ENCODE measurements at regions not wholly inside any gene's neighbourhood (a gene's known extent, or its start where the extent isn't known, plus 50 kb on each side); places are given as distances from the start of the nearest gene placed in this dataset.

DNA sequence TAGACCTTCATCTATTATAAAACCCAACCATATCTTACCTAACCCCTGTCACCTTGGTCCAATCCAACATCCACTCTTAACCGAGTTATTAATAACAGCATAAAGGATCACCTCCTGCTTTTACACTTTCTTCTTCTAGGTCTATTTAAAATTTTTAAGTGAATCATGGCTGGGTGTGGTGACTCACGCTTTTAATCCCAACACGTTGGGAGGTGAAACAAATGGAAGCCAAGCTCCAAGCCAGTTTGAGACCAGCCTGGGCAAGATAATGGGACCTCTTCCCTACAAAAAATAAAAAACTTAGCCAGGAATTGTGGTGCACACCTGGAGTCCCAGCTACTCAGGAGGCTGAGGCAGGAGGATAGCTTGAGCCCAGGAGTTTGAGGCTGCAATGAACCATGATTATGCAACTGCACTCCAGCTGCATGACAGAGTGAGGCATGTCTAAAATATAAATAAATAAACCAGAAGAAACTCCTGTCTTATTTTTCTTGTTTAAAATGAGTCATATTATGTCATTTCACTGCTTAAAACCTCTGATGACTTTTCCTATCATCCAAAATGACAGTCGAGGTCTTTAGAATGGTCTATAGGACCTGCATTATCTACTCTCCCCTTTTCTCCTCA, 188.4 kb downstream of the GASK1B start:
- Histone ChIP-seq H3K4me3 (replicated peaks; ENCODE audit: insufficient read depth, low read length) (no peak overlapping the region), H3K27ac (replicated peaks) (no peak overlapping the region), H3K27me3 (ENCODE audit: insufficient read depth, poor library complexity, severe bottlenecking) (no peaks in the 10 kb centered on the region)
- TF ChIP-seq SPI1 (IDR thresholded peaks at IDR 0.05; ENCODE audit: borderline replicate concordance, low read depth) (no peak), POLR2AphosphoS5 (IDR thresholded peaks at IDR 0.05; ENCODE audit: low read depth) (no peak)
- TF ChIP-seq, protein P1, sequence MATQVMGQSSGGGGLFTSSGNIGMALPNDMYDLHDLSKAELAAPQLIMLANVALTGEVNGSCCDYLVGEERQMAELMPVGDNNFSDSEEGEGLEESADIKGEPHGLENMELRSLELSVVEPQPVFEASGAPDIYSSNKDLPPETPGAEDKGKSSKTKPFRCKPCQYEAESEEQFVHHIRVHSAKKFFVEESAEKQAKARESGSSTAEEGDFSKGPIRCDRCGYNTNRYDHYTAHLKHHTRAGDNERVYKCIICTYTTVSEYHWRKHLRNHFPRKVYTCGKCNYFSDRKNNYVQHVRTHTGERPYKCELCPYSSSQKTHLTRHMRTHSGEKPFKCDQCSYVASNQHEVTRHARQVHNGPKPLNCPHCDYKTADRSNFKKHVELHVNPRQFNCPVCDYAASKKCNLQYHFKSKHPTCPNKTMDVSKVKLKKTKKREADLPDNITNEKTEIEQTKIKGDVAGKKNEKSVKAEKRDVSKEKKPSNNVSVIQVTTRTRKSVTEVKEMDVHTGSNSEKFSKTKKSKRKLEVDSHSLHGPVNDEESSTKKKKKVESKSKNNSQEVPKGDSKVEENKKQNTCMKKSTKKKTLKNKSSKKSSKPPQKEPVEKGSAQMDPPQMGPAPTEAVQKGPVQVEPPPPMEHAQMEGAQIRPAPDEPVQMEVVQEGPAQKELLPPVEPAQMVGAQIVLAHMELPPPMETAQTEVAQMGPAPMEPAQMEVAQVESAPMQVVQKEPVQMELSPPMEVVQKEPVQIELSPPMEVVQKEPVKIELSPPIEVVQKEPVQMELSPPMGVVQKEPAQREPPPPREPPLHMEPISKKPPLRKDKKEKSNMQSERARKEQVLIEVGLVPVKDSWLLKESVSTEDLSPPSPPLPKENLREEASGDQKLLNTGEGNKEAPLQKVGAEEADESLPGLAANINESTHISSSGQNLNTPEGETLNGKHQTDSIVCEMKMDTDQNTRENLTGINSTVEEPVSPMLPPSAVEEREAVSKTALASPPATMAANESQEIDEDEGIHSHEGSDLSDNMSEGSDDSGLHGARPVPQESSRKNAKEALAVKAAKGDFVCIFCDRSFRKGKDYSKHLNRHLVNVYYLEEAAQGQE (IDR thresholded peaks at IDR 0.05; ENCODE audit: insufficient replicate concordance, low read depth) = no peak
- TF ChIP-seq, protein P2, sequence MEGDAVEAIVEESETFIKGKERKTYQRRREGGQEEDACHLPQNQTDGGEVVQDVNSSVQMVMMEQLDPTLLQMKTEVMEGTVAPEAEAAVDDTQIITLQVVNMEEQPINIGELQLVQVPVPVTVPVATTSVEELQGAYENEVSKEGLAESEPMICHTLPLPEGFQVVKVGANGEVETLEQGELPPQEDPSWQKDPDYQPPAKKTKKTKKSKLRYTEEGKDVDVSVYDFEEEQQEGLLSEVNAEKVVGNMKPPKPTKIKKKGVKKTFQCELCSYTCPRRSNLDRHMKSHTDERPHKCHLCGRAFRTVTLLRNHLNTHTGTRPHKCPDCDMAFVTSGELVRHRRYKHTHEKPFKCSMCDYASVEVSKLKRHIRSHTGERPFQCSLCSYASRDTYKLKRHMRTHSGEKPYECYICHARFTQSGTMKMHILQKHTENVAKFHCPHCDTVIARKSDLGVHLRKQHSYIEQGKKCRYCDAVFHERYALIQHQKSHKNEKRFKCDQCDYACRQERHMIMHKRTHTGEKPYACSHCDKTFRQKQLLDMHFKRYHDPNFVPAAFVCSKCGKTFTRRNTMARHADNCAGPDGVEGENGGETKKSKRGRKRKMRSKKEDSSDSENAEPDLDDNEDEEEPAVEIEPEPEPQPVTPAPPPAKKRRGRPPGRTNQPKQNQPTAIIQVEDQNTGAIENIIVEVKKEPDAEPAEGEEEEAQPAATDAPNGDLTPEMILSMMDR (IDR thresholded peaks at IDR 0.05; ENCODE audit: insufficient read depth, low read length) = no peak
- DNase-seq (ENCODE audit: low read depth in 1 of 2, low spot score in 1 of 2) = no peak

DNA sequence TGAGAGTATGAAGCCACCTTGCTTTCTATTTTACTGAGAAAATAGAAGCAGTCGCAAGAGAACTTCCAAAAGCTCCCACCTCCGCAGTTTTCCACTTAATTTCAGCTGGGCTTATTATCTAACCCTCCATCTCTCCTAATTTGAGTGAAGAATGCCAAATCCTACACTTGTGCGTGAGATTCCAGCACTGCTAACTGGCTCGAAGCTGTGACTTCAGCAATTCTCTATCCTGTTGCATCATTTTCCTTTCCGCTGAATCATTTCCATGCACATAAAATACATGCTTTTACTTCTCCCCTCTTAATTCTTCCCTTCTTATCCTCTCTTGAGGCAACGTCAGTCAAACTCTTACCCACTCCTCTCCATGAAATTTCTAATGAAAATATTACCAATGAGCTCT, 189.5 kb downstream of the GASK1B start:
- Histone ChIP-seq H3K4me3 (replicated peaks; ENCODE audit: insufficient read depth, low read length) (no peak overlapping the region), H3K27me3 (ENCODE audit: insufficient read depth, poor library complexity, severe bottlenecking) (no peaks in the 10 kb centered on the region), H3K27ac (replicated peaks) (no peak overlapping the region)
- DNase-seq (ENCODE audit: low read depth in 1 of 2, low spot score in 1 of 2) = no peak
- TF ChIP-seq, protein P2 (IDR thresholded peaks at IDR 0.05; ENCODE audit: insufficient read depth, low read length) = no peak
- TF ChIP-seq GABPA (IDR thresholded peaks at IDR 0.05; ENCODE audit: low read depth) (no peak), SPI1 (IDR thresholded peaks at IDR 0.05; ENCODE audit: borderline replicate concordance, low read depth) (no peak), POLR2AphosphoS5 (IDR thresholded peaks at IDR 0.05; ENCODE audit: low read depth) (no peak)
- TF ChIP-seq, protein P1 (IDR thresholded peaks at IDR 0.05; ENCODE audit: insufficient replicate concordance, low read depth) = no peak

DNA sequence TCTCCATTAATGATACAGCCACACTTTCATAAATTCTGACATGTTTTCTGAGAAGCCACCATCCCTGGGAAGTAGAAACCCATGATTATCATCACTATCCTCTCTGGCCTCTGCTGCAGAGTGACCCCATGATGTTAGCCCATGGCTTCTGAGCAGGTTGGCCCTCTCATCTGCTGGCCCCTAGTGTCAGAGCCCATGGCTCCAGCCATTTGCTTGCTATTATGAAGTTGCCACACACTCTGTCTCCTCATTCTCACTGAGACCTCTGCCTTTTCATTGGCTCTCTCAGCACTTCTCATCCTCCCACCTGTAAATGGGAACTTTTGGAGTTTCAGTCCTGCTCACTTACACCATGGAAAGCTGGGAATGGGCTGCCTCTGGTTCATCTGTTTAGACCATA, 192.7 kb downstream of the GASK1B start:
- no peak for DNase-seq (ENCODE audit: low read depth in 1 of 2, low spot score in 1 of 2)
- TF ChIP-seq, protein P1 (IDR thresholded peaks at IDR 0.05; ENCODE audit: insufficient replicate concordance, low read depth) = no peak
- TF ChIP-seq SPI1 (IDR thresholded peaks at IDR 0.05; ENCODE audit: borderline replicate concordance, low read depth) (no peak), GABPA (IDR thresholded peaks at IDR 0.05; ENCODE audit: low read depth) (no peak), POLR2AphosphoS5 (IDR thresholded peaks at IDR 0.05; ENCODE audit: low read depth) (no peak)
- TF ChIP-seq, protein P2 (IDR thresholded peaks at IDR 0.05; ENCODE audit: insufficient read depth, low read length) = no peak
- no peak overlapping the region for H3K4me3 ChIP-seq (replicated peaks; ENCODE audit: insufficient read depth, low read length)
- no peaks in the 10 kb centered on the region for H3K27me3 ChIP-seq (ENCODE audit: insufficient read depth, poor library complexity, severe bottlenecking)
- H3K27ac ChIP-seq (replicated peaks) = no peak overlapping the region

All from HL-60 (cell line).